Hematopoietic multipotent progenitor cell treated with erythropoietin and hydrocortisone succinate and interleukin-3 and kit ligand, for 17 days (in vitro differentiated cells): ENCODE measurements at regions not wholly inside any gene's neighbourhood (a gene's known extent, or its start where the extent isn't known, plus 50 kb on each side); places are given as distances from the start of the nearest gene placed in this dataset.
"Not testable (repeated sequence)": the region's sequence is repeated elsewhere in the genome, so short reads cannot be mapped to it uniquely, and the experiment has no call there.

ENCODE experiments used
- DNase-seq: peaks from one replicate; pipeline ENCODE4 v3.0.0-alpha.2; 2015; ENCODE audit warnings: low spot score

- no peak for DNase-seq
Observed at GRCh38 chr21:17159697-17160096, 353.1 kb upstream of the CXADR start.

- no peak for DNase-seq
Observed at GRCh38 chr21:17185674-17186073, 327.2 kb upstream of the CXADR start.

- no peak for DNase-seq
Observed at GRCh38 chr21:17189963-17190362, 322.9 kb upstream of the CXADR start.

DNA sequence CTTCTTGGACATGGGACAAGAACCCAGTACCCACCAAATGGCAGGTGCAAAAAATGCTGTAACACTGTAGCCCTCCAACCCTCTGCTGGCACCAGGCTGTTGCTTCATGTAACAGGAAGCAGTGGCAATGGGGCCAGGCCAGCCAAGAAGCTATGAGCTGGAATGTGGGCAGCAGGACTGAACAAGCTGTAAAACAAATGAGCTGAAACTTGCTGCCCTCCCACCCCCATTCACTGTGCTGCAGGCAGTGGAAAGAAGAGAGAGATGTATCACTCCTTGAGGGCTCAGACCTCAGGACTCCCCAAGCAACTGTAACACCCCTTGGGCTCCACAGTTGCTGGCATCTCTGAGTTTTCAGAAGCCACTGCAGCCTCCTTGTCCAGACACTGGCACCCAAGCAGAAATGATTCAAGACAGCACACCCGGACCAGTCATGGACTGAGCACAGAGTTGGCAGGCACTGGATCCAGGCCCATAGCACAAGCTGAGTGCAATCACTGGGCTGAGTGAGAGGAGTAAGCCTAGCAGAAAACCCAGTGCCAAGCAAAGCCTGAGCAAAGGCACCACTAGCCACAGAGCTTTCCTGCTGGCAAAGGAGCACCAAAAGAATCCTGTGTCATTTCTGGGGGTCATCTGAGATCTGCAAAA is 321.4 kb upstream of the CXADR start:
- no peak for DNase-seq

- DNase-seq: no peak
Observed at GRCh38 chr21:17195351-17195750, 317.5 kb upstream of the CXADR start.

DNA sequence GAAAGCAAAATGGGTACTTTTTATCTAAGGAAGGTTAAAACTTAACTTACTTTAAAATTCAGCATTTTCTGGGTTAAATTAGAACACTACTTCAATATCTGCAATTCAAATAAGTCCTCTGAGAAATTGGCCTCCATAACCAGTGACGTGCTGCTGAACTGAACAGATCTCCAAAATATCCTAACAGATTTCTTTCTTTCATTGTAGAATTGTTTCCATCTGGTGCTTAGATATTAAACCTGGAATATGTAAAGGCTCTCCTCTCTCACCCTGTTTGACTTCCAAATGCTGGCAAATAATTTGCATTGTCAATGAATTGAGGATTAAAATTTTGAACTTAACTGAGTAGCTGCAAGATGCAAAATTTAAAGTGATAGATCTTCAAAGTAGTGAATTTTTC is 316.9 kb upstream of the CXADR start:
- no peak for DNase-seq

DNA sequence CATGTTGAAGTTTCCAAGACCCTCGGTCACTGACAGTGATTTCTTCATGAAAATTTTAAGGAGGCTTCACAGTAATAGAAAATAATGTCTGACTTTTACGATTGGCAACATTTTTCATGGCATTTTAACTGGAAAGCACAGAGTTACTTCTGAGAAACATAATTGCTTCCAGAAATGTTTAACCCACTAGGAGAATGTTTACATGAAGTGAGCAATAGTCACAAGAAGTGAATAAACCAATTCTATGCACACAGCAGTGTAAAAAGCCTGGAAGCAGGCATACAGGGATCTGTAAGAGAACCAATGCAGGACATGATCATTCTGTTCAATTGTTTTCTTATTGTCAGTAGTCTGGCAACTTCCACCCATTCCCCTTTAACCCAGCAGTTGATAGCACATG is 316.2 kb upstream of the CXADR start:
- DNase-seq: no peak

DNA sequence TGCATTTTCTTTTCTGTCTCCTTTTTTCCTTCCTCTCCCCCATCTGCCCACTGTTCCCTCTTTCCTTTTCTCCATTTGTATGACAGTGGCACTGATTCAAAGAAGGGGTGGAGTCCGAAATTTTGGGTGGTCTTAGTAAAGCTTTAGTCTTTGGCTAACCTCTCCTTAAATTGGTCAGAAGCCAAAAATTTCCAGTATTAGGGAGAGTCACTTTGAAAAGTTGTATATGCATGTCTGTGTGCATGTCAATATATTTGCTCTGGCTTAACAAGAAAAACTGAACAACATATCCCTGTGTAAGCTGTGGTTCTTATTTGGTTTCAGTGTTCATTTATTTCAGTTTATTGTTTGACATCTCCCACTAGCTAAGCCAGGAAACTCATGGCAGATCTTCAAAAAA is 314.8 kb upstream of the CXADR start:
- DNase-seq: no peak

- DNase-seq: no peak
Observed at GRCh38 chr21:17200250-17200649, 312.6 kb upstream of the CXADR start.

- DNase-seq: no peak
Observed at GRCh38 chr21:17201741-17202260, 311.0 kb upstream of the CXADR start.

DNA sequence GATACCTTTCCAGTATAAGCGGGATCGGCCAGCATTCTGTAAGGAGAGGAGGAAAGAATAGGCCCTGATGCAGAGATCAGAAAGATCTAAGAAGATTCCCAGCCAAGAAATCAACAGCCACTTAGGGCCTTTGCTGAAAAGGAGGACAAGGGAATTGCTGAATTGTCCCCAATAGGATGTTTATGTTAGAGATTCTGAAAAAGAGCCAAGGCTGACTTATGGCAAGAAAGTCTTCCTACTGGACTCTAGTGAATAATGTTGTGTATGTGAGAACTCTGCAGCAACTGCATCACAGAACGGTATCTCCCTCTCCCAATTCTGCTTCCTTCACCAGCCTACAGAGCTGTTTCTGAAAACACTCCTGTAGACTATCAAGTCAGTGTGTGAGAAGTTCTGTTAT is 298.0 kb upstream of the CXADR start:
- DNase-seq: no peak

DNA sequence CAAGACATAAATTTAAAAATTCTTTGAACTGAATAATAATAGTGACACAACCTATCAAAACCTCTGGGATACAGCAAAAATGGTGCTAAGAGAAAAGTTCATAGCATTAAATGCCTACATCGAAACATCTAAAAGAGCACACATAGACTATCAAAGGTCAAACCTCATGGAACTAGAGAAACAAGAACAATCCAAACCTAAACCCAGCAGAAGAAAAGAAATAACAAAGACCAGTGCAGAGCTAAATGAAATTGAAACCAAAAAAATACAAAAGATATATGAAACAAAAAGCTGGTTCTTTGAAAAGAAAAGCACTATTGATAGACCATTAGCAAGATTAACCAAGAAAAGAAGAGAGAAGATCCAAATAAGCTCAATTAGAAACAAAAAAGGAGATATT is 293.8 kb upstream of the CXADR start:
- DNase-seq: not testable (repeated sequence)

DNA sequence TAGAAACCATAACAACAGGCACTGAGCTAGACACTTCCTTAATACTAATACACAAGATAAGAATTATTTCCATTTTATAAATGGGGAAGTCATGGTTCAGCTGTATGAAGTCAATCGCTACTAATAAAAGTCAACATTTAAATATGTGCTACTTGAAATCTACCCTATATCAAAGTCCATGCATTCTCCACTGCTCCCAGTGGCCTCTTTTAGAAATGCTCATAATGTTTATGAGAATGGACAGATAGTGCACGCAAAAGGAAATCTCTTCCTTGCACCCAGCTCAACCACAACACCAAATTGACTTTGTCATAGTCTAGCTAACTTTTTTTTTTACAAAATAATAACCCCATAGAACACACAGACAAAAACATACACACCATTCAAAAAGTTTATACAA is 281.7 kb upstream of the CXADR start:
- no peak for DNase-seq

DNA sequence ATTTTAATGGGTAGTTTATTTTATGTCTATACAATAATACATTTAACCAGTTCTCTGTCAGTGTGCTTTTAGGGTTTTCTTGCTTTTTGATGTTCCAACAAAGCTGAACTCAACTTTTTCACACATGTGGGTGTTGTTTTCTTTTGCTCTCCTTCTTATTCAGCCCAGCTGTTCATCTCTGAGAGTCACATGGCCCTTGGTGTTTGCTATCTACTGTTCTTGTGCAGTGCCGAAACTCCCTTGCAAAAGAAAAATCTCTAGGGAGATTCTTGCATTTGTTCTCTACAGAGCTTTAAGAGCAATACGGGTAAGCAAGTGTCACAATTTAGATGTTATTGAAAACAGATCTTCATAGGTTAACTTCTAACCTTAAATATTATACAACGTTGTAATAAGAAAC is 281.1 kb upstream of the CXADR start:
- no peak for DNase-seq

DNA sequence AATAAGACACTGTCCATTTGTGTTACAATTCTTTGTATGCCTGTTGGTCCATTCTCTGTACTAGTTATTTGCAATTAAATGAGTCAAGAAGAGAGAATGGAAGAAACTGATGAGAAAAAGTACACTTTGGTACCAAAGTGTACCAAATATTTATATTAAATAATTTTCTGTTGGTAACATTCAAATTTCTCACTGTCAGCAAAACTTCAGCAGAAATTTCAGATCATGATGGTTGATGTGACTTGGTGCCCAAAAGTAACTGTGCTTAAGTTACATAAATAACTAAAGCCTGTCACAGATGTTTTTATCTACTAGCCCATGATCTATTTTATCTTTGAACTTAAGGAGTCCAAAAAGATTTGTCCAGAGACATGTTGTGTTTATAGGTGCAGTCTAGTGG is 274.4 kb upstream of the CXADR start:
- DNase-seq: no peak

DNA sequence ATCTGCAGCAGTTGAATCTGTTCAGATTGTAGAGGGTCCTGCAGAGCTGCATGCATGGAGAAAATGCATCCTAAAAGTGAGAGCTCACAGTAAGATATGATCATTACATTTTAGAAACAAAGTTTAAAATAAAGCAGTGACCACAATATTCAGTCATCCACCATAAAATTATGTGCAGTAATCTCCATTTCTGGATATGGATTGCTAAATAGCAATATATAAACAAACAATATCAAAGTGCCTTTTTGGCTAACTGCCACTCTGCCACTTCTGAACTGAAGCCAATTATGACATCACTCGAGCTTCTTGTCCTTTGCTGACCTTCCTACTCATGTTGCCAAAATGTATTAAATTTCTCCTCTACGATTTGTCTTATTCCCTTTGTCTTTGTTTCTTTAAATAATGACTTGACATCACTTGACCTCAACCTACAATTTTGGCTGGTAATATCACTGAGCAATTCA is 262.0 kb upstream of the CXADR start:
- no peak for DNase-seq

DNA sequence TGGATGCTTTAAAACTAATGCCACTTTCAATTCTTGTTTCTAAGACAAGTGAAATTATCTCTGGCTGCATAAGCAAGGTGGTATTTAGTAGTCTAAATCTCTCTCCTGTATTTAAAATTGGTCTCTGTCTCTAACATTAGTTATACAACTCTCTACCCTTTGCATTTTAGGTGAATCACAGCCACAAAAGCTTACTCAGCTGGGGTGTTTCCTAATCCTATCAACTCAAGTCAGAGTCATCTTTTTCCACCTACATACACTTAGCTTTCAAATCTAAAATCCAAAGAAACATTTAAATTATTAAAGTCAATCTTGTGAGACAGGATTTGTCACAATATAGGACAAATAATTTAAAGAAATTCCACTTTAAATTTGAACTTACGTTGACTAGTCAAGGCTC is 255.1 kb upstream of the CXADR start:
- DNase-seq: no peak

DNA sequence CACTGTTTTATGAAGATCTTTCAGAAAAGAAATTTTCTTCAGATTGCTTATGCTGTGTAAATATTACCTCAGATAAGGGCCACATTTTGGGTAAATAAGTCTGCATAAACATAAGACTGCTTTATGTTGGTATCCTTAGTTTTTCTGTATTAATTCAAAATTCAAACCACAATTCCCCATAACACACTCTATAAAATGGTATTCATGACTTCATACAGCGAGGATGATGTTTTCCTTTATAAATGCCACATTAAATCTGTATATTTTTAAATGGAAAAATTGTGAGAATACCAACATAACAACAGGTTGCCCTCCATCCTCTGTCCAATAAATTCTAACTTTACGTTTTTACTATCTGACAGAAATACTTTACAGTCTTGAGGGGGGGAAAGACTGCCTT is 248.7 kb upstream of the CXADR start:
- no peak for DNase-seq

- no peak for DNase-seq
Observed at GRCh38 chr21:17269760-17270159, 243.1 kb upstream of the CXADR start.

DNA sequence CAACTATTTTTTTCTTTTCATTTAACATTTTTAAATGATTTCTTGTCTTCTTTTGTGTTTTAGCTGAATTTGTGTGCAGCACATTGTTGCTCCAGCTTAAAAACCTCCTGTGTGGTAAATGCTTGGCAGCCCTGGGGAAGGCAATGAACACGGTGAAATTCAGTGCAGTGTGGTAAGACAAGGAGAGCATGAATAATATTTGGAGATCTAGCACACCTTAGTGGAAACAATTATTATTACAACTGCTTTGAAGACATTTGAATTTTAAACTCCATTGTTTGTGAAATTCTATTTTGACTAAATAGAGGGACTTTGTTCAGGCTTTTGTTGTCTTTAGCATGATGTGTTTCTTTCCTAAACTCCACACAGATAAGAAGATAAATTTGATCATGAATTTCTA is 242.6 kb upstream of the CXADR start:
- no peak for DNase-seq

DNA sequence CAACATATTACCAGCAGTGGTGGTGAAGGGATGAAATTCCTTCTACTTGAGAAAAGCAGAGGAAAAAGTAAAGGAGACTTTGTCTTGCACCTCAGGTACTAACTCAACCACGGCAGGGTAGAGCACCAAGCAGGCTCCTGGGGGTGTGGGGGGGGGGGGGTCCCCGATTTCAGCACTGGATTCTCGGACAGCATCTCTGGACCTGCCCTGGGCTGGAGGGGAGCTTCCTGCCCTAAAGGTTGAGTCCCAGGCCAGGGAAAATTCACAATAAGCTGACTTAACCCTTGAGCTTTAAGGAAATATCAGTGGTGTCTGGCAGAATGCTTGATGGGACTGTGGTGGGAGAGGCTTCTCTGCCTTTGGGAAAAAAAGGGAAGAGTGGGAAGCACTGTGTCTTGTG is 233.2 kb upstream of the CXADR start:
- no peak for DNase-seq

DNA sequence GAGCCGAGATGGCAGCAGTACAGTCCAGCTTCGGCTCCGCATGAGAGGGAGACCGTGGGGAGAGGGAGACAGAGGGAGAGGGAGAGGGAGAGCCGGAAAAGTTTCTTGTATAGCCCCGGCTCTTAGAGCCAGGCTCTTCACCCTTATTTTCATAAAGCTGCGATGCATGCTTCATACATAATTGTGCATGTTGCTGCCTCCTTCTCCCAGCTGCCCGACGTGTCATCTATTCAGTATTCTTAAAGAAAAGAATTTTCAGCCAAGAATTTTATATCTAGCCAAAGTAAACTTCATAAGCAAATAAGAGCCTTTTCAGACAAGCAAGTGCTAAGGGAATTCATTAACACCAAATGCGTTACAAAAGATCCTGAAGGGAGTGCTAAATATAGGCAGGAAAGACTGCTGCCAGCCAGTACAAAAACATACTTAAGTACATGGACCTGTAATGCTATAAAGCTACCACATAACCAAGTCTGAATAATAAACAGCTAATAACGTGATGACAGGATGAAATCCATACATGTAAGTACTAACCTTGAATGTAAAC is 219.8 kb upstream of the CXADR start:
- not testable (repeated sequence) for DNase-seq

- no peak for DNase-seq
Observed at GRCh38 chr21:17295997-17296396, 216.8 kb upstream of the CXADR start.

- DNase-seq: not testable (repeated sequence)
Observed at GRCh38 chr21:17299576-17299975, 213.3 kb upstream of the CXADR start.
